HCT116 (cell line): ENCODE measurements at regions not wholly inside any gene's neighbourhood (a gene's known extent, or its start where the extent isn't known, plus 50 kb on each side); places are given as distances from the start of the nearest gene placed in this dataset.

ENCODE experiments used
- ATAC-seq: fragments of 200-7000 bp; cut with Tn5 transposase; 2 replicates; pipeline ENCODE4 v1.9.1; 2020; ENCODE audit warnings: mild to moderate bottlenecking, moderate library complexity
- BruUV-seq: library from RNA; stranded (reverse); fragments of 400-500 nt; replicated peaks from 2 replicates; lab custom pipeline; 2021; lab: Mats Ljungman, UMichigan
- CTCF ChIA-PET: fragments of 300-600 bp; sonication (Branson Sonifier 250); formaldehyde crosslinking; loops from one replicate; lab custom pipeline; 2021; ENCODE audit warnings: antibody characterized with exemption; lab: Charles Lee
- POLR2A ChIA-PET: fragments of 300-600, 350-600 bp; sonication (Branson Sonifier 250); formaldehyde crosslinking; loops from one replicate; lab custom pipeline; 2021; ENCODE audit warnings: antibody characterized with exemption; lab: Charles Lee
- RAD21 ChIA-PET, 2 experiments: fragments of 300-600 bp; sonication (Branson Sonifier 250); formaldehyde crosslinking; loops; one replicate each; lab custom pipeline; 2023; ENCODE audit warnings: low total read pairs in 2 of 2; ENCODE audit not compliant: uncharacterized antibody in 2 of 2, unreplicated experiment in 2 of 2, low non-redundant PET in 1 of 2; lab: Charles Lee
- DNase-seq: peaks from one replicate; pipeline ENCODE4 v3.0.0-alpha.2; 2010; ENCODE audit warnings: low read depth, low spot score
- H2AFZ ChIP-seq: fragments of 200-600 bp; shearing (Covaris generic), sonication (generic); 2 replicates; pipeline ENCODE4 v1.6.1; 2017; ENCODE audit warnings: low read depth, mixed run types, mixed read lengths, antibody characterized with exemption, low read length; ENCODE audit not compliant: poor library complexity, severe bottlenecking
- H3K27ac ChIP-seq: 2 replicates; pipeline ENCODE4 v1.5.1; 2012; ENCODE audit warnings: low read depth, low read length
- H3K27me3 ChIP-seq: fragments of 200-600 bp; sonication (generic); 2 replicates; pipeline ENCODE4 v1.6.1; 2016; ENCODE audit warnings: mixed run types, low read length, mixed read lengths; ENCODE audit not compliant: insufficient read depth
- H3K36me3 ChIP-seq, 2 experiments: fragments of 200-500 bp in 1 of 2; fragments of 200-600 bp in 1 of 2; sonication (Bioruptor generic) in 1 of 2; sonication (generic) in 1 of 2; 2 replicates each; pipeline versions ENCODE4 v1.5.1 to v1.6.1; 2014 to 2016; ENCODE audit warnings: low read length in 2 of 2, inconsistent platforms in 1 of 2, mixed read lengths in 1 of 2, mixed run types in 1 of 2; ENCODE audit not compliant: insufficient read depth in 2 of 2, control insufficient read depth in 1 of 2
- H3K4me1 ChIP-seq, 2 experiments: fragments of 200-600 bp in 1 of 2; sonication (generic) in 1 of 2; 2 replicates each; pipeline versions ENCODE4 v1.5.1 to v1.6.1; 2012 to 2017; ENCODE audit warnings: low read length in 2 of 2, inconsistent platforms in 1 of 2, mild to moderate bottlenecking in 1 of 2, mixed read lengths in 1 of 2, mixed run types in 1 of 2, moderate library complexity in 1 of 2; ENCODE audit not compliant: insufficient read depth in 2 of 2, control insufficient read depth in 1 of 2
- H3K4me2 ChIP-seq: fragments of 200-600 bp; sonication (generic); 2 replicates; pipeline ENCODE4 v1.6.1; 2017; ENCODE audit warnings: mixed run types, low read length, mixed read lengths
- H3K4me3 ChIP-seq, 2 experiments: fragments of 200-600 bp in 1 of 2; sonication (generic) in 1 of 2; replicated peaks in 1 of 2; 2 replicates each; pipeline ENCODE4 v1.5.1; 2011 to 2016; ENCODE audit warnings: low read length in 2 of 2, control low read depth in 1 of 2, low read depth in 1 of 2, mild to moderate bottlenecking in 1 of 2, mixed read lengths in 1 of 2, mixed run types in 1 of 2
- H3K79me2 ChIP-seq: fragments of 200-600 bp; sonication (generic); 2 replicates; pipeline ENCODE4 v1.6.1; 2017; ENCODE audit warnings: mild to moderate bottlenecking, mixed run types, low read length, moderate library complexity, mixed read lengths; ENCODE audit not compliant: insufficient read depth
- H3K9ac ChIP-seq: fragments of 200-600 bp; sonication (generic); 2 replicates; pipeline ENCODE4 v1.6.1; 2016; ENCODE audit warnings: low read length, mixed read lengths
- H3K9me2 ChIP-seq: fragments of 200-600 bp; sonication (generic), shearing (Covaris generic); 2 replicates; pipeline ENCODE4 v1.6.1; 2017; ENCODE audit warnings: mixed run types, mild to moderate bottlenecking, moderate library complexity; ENCODE audit not compliant: insufficient read depth
- H3K9me3 ChIP-seq, 2 experiments: fragments of 200-500 bp in 1 of 2; fragments of 200-600 bp in 1 of 2; sonication (Bioruptor generic) in 1 of 2; sonication (generic) in 1 of 2; 2 replicates each; pipeline ENCODE4 v1.6.1; 2014 to 2017; ENCODE audit warnings: low read length in 2 of 2, mixed read lengths in 2 of 2, inconsistent platforms in 1 of 2, low read depth in 1 of 2, mild to moderate bottlenecking in 1 of 2, mixed run types in 1 of 2, moderate library complexity in 1 of 2; ENCODE audit not compliant: control insufficient read depth in 1 of 2, insufficient read depth in 1 of 2
- H4K20me1 ChIP-seq: fragments of 200-600 bp; sonication (generic), shearing (Covaris generic); 2 replicates; pipeline ENCODE4 v1.6.1; 2017; ENCODE audit warnings: mixed run types, mild to moderate bottlenecking, moderate library complexity; ENCODE audit not compliant: insufficient read depth
- CBX3 ChIP-seq: IDR thresholded peaks from 2 replicates; pipeline ENCODE4 v1.6.1; 2012; ENCODE audit warnings: low read depth
- EZH2 ChIP-seq: fragments of 200-600 bp; sonication (generic); IDR thresholded peaks from 2 replicates; pipeline ENCODE4 v1.6.1; 2017; ENCODE audit warnings: antibody characterized with exemption, mixed run types
- EZH2phosphoT487 ChIP-seq: fragments of 200-600 bp; IDR thresholded peaks from 2 replicates; pipeline ENCODE4 v1.6.1; 2018; ENCODE audit warnings: antibody characterized with exemption, borderline replicate concordance
- POLR2AphosphoS5 ChIP-seq: IDR thresholded peaks from 2 replicates; pipeline ENCODE4 v1.6.1; 2011; ENCODE audit warnings: mild to moderate bottlenecking, low read depth, low read length, moderate library complexity
- TCF7L2 ChIP-seq: IDR thresholded peaks from 2 replicates; pipeline ENCODE4 v1.7.0; 2011; ENCODE audit warnings: borderline replicate concordance, inconsistent platforms; ENCODE audit not compliant: insufficient read depth, insufficient read length; ENCODE audit errors: extremely low read depth
- YY1 ChIP-seq: IDR thresholded peaks from 2 replicates; pipeline ENCODE4 v1.6.1; 2011; ENCODE audit warnings: low read length, low read depth, moderate library complexity, mild to moderate bottlenecking; ENCODE audit not compliant: insufficient replicate concordance; ENCODE audit errors: extremely low read depth
- ZFX ChIP-seq: fragments of 450-650 bp; IDR thresholded peaks from 2 replicates; pipeline ENCODE4 v1.6.1; 2017
- ZNF274 ChIP-seq: fragments of 200-500 bp; sonication (Bioruptor generic); IDR thresholded peaks from 2 replicates; pipeline ENCODE4 v1.6.1; 2014; ENCODE audit warnings: mild to moderate bottlenecking, low read depth, low read length, inconsistent platforms
- intact Hi-C: fragments of 100-400 bp; cut with micrococcal nuclease; formaldehyde crosslinking; loops from 2 replicates; pipeline ENCODE4 v1.10.0; 2022
- TF ChIP-seq, protein P1 (sequence below): IDR thresholded peaks from 2 replicates; pipeline ENCODE4 v1.6.1; 2012
- TF ChIP-seq, protein P2 (sequence below): IDR thresholded peaks from 2 replicates; pipeline ENCODE4 v1.6.1; 2012

DNA sequence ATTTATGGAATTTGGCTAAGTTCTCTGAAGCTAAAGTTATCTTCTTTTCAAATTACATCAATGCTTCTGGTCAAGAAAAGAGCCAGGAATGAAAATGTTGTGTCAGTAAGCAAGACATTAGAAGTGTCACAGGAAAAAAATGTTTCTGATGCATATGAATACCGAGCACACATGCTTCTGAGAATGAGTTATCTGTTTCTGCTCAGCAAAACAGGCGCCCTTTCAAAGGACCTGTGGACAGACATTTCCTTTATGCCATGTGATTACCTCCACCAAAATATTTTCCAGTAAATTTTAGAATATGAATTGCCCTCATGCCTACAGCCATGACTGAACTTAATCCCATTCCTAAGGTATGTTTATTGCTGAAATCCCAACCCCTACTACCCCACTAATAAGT, 55.4 kb upstream of the RNF180 start:
- ChIA-PET POLR2A (no interaction called here), RAD21 (no interaction called here), CTCF (no interaction called here)
- intact Hi-C loops = no loop called here
- H3K36me3 ChIP-seq = no peaks in the 10 kb centered on the region
- BruUV-seq = no TSS peak
- no peak overlapping the region for H2AFZ ChIP-seq
- TF ChIP-seq EZH2 = no peak
- no peak for TF ChIP-seq CBX3
- TF ChIP-seq, protein P1, sequence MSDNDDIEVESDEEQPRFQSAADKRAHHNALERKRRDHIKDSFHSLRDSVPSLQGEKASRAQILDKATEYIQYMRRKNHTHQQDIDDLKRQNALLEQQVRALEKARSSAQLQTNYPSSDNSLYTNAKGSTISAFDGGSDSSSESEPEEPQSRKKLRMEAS = no peak
- TF ChIP-seq ZNF274 = no peak
- TF ChIP-seq EZH2phosphoT487 = no peak
- TF ChIP-seq YY1 = no peak
- no peak for TF ChIP-seq POLR2AphosphoS5
- H3K4me1 ChIP-seq = no peaks in the 10 kb centered on the region
- no peaks in the 10 kb centered on the region for H3K9me2 ChIP-seq
- peaks cover 3 to 5% of the 10 kb centered on the region in 2 experiments; a peak in 2 of 4 replicates for H3K9me3 ChIP-seq
- H3K27me3 ChIP-seq = no peaks in the 10 kb centered on the region
- DNase-seq = no peak
- no peak overlapping the region for H3K4me3 ChIP-seq
- H3K9ac ChIP-seq = no peak overlapping the region
- no peak overlapping the region for H3K4me2 ChIP-seq
- H3K27ac ChIP-seq = no peak overlapping the region
- ATAC-seq = no peak
- no peaks in the 10 kb centered on the region for H4K20me1 ChIP-seq
- no peaks in the 10 kb centered on the region for H3K79me2 ChIP-seq

DNA sequence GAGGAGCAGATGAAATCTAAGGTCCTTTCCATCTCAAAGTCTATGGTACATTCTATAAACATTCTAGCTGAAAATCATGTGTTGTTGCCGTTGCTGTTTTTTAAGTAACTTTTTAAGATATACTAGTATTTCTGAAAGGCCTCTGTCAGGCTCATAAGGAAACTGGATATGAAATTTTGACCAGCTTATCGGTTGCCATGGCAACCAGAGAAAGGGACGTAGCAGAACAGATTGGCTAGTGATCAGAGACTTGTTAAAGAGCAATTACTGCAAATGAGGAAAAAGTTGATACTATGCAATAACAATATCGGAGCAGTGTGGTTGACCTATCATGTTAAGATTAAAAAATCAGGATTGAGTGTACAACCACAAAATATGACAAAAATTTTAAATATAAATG, 57.0 kb upstream of the RNF180 start:
- no peak overlapping the region for H3K4me3 ChIP-seq
- DNase-seq = no peak
- no TSS peak for BruUV-seq
- TF ChIP-seq ZFX (no peak), ZNF274 (no peak), TCF7L2 (no peak), YY1 (no peak), CBX3 (no peak), EZH2phosphoT487 (no peak)
- TF ChIP-seq, protein P2, sequence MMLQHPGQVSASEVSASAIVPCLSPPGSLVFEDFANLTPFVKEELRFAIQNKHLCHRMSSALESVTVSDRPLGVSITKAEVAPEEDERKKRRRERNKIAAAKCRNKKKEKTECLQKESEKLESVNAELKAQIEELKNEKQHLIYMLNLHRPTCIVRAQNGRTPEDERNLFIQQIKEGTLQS = no peak
- TF ChIP-seq, protein P1 = no peak
- H3K27ac ChIP-seq = no peak overlapping the region
- no peak overlapping the region for H3K4me2 ChIP-seq
- H2AFZ ChIP-seq = no peak overlapping the region
- no peak for ATAC-seq
- ChIA-PET POLR2A (no interaction called here), CTCF (no interaction called here), RAD21 (no interaction called here)
- H3K79me2 ChIP-seq = no peaks in the 10 kb centered on the region
- no peaks in the 10 kb centered on the region for H4K20me1 ChIP-seq
- intact Hi-C loops = no loop called here
- no peak overlapping the region for H3K9ac ChIP-seq
- H3K9me2 ChIP-seq = no peaks in the 10 kb centered on the region
- no peaks in the 10 kb centered on the region for H3K4me1 ChIP-seq
- H3K27me3 ChIP-seq = no peaks in the 10 kb centered on the region
- peaks cover 0 to 5% of the 10 kb centered on the region in 2 experiments; a peak in 1 of 4 replicates for H3K9me3 ChIP-seq
- H3K36me3 ChIP-seq = no peaks in the 10 kb centered on the region
